NB4 (cell line): ENCODE measurements at regions not wholly inside any gene's neighbourhood (a gene's known extent, or its start where the extent isn't known, plus 50 kb on each side); places are given as distances from the start of the nearest gene placed in this dataset.

ENCODE experiments used
- CTCF ChIP-seq: IDR thresholded peaks from one replicate; pipeline ENCODE4 v1.5.1; 2012; ENCODE audit warnings: low read depth, low read length
- POLR2A ChIP-seq: IDR thresholded peaks from 2 replicates; pipeline ENCODE4 v1.6.1; 2011; ENCODE audit warnings: mild to moderate bottlenecking; ENCODE audit not compliant: insufficient read length; ENCODE audit errors: extremely low read depth

- TF ChIP-seq CTCF, result no peak
- TF ChIP-seq POLR2A, result no peak
Measured at GRCh38 chr3:124587053-124587408, 143.2 kb upstream of the UMPS start.
